Endothelial cell of hepatic sinusoid (primary cell): ENCODE measurements at regions not wholly inside any gene's neighbourhood (a gene's known extent, or its start where the extent isn't known, plus 50 kb on each side); places are given as distances from the start of the nearest gene placed in this dataset.

Experiments used
- in situ Hi-C: cut with HindIII; loops from 2 replicates; pipeline ENCODE4 v1.10.0; 2017; ENCODE audit warnings: low sequenced_read_pairs

DNA sequence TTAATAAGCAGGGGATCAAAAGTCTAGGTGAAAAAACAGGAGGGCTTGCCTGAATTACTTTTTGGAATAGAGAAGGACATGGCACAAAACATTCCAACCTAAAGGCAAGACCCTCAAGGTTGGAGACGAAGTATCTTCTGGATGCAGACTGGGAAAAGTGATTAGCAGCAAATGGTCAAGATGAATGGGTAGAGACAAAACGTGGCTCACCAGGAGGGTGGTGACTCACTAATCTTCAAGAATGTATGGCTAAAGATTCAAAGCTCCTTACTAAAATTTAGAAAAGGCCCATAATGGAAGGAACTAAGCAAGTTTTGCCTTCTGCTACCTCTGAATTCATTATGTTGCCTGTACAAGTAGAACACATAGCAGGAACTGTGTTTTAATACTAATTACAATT, 469.5 kb upstream of the RBFOX1 start:
- in situ Hi-C loops = no loop called here

DNA sequence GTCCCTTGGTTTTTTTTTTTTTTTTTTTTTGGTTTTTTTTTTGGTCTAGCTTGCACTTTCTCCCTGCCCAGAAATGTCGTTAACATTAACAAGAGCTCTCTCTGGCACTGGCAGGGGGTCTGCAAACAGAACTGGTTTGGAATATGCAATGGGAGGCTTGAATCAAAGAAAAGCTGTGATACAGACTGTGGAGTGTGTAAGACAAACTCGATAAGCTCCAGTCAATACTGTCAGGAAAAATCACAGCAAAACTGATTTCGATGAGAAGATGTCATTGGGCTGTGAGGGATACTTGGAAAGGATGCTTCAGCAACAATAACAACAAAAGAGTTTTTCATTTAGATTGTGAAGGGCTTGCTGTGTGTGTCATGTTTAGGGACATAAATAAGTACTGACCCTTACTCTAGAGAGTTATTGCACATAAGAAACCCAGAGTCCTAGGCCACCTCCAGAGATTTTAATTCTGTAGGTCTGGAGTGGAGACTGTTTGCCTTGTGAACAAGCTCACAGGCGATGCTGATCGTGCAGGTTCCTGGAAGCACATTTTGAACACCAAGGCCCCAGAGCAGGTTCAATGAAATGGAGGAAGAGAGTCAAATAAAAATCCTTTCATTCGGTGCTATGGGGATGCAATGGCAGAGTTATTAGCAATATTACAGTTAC, 470.7 kb upstream of the RBFOX1 start:
- in situ Hi-C loops = no loop called here

DNA sequence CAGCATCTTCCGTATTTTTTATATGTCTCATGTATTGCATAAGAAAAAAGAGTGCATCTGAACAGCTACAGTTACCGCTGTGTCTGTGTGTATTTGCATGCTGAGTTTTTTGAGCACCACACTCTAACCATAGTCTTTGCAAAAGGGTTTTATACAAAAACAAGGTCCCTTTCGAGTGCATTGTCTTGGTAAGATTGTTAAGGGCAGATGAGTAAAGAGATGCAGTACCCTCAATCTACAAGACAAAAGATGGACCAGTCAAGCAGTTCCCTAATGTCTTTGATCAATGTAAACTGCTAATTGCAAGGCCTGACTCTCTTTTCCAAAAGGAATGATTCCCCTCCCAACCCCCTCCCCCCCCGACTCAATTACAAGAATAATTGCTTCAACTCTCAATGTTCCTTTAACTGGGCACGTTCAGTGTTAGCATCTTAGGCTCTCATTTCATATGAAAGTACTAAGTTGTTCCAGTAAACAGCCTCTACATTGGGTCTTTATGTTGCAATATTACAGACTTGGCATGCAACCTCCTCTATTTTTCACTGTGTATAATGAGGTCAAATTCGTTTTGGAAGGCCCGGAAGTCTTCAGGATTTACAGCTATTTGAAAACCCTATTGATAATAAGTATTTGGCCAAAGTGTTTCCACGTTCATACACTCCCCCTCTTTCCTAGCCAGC, 471.4 kb upstream of the RBFOX1 start:
- in situ Hi-C loops = no loop called here

DNA sequence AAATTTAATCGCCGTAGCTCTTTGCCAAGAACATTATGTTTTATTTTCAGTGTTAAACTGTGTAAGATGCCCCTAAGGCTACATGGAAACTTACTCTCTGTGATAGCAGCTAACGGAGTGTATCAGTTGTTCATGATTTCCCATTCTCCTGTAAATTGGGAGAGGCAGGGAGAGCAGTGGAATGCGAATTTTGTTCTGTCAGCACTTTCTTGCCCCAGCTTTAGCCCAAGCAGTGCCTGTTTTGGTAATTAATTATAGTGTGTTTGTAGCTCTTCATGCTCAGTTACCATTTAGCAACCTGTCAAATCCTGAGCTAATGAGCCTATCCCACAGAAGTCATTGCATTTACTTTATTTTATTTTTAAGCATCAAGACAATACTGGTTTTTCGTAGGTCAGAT, 475.1 kb upstream of the RBFOX1 start:
- in situ Hi-C loops = no loop called here

DNA sequence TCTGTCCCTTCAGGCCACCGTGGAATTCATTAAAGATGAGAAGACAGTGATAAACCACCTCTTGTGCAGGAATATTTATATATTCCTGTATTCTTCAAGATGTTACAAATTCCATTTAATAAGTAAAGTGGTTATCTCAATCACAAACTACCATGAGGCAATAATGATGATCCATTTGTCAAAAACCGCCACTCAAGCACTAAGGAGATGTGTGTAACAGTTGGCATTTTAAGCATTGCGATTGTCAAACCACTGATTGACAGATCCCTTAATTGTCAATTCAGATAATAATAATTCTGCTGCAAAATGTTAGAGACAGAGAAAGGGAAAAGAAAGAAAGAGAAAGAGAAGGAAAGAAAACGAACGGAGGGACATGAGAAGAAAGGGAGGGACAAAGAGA, 476.1 kb upstream of the RBFOX1 start:
- in situ Hi-C loops = no loop called here

DNA sequence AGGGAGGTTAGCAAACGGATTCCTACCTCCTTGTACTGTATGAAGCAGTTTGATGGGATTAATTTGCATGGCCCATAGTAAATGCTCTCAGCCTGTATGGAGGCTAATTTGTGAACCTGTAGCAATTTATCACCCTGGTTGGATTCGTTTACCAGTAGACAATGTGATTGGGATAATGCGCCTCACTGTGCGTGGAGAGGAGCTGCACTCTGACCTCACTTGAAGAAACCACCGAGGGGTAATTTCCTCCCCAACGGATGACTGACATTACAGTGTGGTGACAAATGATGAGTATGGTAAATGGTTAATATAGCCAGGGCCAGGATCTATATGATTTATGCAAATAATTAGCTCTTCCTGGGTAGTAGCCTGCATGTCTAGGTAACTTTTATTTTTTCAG, 479.1 kb upstream of the RBFOX1 start:
- in situ Hi-C loops = no loop called here

DNA sequence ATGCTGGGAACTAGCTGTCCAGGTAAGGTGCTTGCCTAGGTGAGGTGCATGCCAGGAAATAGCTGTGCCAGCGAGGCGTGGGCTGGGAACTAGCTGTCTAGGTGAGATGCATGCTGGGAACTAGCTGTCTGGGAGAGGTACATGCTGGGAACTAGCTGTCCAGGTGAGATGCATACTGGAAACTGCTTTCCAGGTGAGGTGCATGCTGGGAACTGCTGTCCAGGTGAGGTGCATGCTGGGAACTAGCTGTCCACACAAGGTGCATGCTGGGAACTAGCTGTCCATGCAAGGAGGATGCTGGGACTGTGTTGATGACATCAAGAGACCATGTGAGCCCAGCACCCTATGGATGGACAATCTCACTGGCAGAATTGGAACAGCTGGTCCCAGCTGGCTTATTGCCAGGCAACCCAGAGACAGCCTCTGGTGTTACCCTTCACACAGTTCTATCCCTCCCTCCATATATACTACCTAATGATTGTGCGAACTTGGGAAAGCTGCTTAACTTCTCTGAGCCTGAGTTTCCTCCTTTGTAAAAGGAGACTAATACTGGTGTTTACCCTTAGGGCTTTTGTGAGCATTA, 479.9 kb upstream of the RBFOX1 start:
- in situ Hi-C loops = no loop called here

DNA sequence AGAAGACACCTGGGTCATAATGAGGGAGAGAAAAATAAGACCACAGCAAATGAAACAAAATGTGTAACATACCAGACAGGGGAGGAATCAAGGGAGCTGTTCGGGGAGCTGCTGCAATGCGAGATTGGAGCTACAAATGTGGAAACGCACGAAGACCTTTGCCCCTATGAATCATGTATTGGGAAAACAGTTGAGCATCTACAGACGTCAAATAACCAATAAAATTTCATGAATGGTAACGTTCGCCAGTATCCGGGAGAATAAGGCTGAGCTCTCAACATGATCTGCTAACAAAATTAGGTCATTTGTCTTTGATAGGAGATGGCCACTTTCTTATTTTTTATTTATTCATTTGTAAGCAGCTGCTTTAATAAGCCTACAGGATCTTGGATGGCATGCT, 486.2 kb upstream of the RBFOX1 start:
- in situ Hi-C loops = no loop called here

DNA sequence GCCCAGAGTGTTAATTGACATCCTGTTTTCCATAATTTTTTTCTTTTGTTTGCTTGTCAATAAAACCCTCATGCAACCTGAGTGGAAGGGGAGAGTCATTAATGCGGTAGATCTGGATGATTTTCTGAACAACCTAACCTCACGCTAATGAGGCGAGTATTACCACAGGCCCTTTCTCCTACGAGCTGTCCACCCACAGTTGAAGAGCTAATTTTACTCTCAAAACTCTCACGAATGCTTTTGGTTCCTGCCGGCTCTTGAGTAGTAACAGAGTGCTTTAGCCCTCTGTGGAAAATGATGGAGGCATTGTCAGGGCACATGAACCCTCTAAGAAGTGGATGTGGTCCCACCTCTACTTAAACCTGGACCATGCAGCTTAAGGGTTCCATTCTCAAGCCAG, 491.3 kb upstream of the RBFOX1 start:
- in situ Hi-C loops = no loop called here

DNA sequence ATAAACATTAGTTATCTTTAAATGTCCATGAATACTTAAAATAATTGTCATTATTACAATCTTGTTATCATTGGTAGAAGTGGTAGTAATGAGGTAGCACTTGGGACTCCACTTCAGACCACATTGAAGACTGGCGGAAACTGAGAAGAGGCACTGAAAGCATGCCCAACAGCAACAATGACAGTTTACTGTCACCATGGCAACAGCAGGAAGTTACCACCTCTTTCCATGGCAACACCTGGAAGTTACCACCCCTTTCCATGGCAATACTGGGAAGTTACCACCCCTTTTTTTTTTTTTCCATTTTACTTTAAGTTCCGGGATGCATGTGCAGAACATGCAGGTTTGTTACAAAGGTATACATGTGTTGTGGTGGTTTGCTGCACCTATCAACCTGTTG, 494.9 kb upstream of the RBFOX1 start:
- in situ Hi-C loops = no loop called here

DNA sequence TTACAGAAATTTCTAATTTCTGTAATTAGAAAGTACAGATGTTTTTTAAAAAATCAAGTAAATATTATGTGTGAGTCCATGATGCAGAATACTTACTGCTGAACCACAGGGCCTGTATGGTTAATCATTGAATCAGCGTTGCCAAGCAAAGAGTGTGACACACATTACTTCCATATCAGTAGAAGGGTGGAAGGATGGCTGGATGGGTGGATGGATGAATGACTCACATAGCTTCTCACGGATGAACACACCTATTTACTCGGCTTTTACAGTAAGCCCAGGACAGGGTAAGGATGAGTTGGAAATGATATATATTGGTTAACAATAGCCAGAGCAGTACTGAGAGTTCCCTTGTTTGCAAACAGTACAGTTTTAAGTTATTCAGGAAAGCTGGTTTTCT, 495.9 kb upstream of the RBFOX1 start:
- in situ Hi-C loops = no loop called here

DNA sequence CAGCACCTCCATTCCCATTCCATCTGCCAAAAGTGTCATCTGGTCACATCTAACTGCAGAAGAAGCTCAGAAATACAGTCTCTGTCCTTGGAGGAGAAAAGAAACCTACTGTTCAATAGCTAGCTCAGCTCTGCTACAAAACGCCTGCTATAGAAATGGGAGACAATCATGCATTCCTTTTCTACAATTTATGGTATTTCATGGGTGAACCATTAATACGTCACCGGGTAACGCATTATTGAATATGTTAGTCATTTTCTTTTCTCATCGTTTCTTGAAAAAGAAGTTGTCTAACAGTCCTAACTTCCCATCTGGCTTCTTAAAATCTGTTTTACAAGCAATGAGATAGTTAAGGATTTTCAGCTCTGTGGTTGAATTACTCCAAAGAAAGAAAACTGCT, 496.7 kb upstream of the RBFOX1 start:
- in situ Hi-C loops = no loop called here

DNA sequence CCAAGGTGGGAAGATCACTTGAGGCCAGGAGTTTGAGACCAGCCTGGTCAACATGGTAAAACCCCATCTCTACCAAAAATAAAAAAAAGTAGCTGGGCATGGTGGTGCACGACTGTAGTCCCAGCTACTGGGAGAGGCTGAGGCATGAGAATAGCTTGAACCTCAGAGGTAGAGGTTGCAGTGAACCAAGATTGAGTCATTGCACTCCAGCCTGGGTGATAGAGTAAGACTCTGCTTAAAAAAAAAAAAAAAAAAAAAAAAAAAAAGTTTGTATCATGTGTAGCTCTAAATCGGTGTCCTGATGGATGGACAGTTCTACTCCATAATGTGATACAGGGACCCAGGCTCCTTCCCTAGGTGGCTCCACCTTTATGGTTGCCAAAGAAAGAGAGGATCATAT, 497.1 kb upstream of the RBFOX1 start:
- in situ Hi-C loops = no loop called here

DNA sequence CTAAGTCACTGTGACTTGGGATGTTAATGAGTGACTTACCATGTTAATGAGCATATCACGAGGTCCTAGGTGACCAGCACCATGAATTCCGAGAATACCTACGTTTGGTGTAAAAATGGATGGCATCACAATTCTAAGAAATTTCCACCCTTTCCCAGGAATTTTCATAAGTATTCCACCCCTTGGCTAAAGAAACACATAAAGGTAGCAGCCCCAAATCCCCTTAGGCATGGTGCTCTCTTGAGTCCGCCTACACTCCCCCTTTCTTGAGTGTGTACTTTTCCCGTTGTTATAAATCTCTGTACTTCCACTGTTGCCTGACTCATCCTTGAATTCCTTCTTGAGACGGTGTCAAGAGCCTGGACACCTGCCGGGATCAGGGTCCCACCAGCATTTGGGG, 504.0 kb upstream of the RBFOX1 start:
- in situ Hi-C loops = no loop called here

DNA sequence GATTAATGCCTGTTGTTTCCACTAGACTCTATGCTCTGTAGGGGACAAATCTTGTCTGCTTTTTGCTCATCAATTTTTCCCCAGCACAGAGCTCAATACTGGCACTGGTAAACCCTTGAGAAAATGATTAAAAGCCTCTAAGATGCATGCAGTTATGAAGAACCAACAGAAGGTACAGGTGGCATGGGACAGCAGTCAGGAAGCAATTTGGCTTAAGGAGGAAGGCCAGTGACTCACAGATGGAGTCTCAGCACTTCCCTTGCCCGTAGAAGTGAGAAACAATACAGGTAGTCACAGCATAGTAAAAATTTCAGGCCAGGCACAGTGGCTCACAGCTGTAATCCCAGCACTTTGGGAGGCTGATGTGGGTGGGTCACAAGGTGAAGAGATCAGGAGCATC, 504.7 kb upstream of the RBFOX1 start:
- in situ Hi-C loops = no loop called here

DNA sequence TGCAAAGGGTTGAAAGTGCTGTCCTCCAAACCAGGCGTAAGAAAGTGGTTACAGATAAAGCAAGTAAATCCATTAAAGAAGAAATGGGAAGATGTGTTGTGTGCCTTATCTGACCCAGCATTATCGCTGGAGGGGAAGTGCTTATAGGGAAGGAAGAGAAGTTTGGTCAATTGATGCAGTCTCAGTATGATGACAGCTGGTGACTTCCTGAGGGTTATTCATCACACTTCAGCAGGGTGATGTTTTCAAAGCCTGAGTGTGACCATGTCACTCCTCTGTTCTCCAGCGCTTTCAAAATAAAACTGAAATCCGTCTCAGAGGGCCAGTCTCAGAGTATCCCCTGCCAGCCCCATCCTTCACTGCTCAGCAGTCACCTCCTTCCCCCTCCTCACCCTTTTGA, 505.4 kb upstream of the RBFOX1 start:
- in situ Hi-C loops = no loop called here

DNA sequence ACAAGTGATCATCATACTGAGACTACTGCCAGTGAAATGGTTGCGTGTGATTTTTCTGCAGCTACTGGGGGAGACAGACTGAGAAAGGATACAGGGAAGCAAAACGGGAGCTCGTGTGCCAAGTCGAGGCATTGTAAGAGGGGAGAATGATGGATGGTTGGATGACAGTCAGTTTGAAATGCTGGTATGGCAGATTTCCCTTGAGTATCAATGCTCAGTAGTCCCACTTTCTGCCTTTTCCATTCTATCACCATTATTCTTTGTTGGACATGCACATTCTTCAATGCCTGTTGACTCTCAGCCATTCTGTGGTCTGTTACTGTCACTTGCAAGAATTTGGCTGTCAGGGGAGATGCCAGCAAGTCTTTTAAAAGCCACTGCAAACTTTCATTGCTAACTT, 510.6 kb upstream of the RBFOX1 start:
- in situ Hi-C loops = no loop called here

DNA sequence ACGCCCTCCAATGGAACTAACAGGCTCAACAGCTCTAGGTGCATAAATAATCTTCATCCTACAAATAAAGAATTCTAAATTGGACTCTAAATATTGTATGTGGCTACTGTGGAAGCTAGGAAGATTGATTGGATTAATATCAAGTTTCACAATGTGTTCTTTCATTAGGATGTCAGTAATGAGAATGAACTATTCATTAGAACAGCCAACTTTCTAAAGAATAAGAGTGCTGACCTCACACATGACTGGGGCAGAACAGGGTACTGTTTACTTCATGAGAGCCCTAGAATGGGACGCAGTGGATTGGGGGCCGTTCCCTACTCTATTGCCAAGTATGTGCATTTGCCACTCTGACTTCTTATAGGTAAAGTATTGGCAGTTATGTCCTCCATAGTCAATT, 528.2 kb upstream of the RBFOX1 start:
- in situ Hi-C loops = no loop called here

DNA sequence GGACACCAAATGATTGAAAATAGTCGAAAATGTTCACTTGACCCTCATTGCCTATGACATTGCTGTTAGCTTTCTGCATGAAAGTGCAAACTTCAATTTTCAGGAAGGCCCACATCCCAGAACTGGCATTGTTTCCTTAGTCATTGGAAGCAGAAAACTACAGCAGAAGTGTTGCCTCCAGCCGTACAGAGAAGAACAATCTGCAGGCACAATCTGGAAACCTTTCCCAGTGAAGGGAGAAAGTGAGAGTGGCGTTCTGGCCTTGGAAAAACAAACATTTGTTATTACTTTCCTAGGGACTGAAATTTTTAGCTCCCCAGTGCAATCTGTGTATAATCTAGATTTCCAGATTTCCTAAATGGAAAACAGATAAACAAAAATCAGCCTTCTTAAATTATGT, 529.5 kb upstream of the RBFOX1 start:
- in situ Hi-C loops = no loop called here

DNA sequence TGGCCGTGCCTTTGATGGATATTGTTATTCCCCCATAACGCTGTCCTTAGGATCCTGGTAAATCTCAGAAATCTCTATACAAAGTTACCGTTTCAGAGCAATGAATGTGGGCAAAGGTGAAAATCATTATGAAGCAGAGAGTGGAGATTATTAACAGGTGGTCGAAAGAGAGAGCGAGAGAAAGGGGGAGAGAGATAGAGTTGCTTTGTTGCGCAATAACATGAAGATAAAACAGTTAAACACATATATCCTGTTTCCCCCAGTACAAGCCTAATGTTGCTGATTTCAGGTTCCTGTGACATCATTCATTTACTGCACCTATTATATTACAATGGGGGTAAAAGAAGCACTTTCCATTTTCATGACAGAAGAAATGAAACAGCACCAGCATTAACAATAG, 535.4 kb upstream of the RBFOX1 start:
- in situ Hi-C loops = no loop called here

DNA sequence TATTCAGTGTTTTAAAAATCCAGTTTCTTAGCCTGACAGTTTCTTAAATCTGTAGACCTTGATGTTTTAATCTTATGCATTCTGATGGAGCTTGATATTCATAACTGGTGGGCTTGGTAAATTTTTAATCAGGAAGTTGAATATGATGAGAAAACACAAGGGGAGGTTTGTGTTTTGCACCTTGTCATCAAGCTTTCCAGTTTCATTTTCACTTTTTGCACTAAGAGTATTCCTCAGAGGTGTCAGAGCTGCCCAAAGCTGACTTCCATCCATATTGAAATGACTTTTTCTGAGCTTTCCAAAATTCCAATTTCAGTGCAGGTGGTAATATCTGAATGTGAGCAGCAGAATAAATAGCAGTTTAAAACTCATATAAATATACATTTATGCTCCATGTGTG, 555.0 kb upstream of the RBFOX1 start:
- in situ Hi-C loops = no loop called here

DNA sequence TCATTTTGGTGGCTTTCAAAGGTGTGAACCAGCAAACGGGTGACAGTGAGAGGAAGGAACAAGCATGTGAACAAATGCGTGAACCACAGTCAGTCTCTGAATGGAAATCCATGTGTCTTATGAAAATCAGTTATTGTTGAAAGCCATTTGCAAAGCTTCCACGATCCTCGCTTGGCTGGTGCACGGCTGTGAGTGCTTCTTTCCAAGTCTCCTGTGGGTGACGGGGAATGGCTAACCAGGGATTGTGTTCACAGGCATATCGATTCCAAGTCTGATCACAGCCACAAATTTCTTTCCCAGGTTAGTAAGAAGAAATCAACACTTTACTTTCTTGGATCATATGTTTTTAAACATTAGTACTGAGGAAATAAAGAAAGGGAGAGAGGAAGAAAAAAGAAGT, 556.9 kb upstream of the RBFOX1 start:
- in situ Hi-C loops = no loop called here

DNA sequence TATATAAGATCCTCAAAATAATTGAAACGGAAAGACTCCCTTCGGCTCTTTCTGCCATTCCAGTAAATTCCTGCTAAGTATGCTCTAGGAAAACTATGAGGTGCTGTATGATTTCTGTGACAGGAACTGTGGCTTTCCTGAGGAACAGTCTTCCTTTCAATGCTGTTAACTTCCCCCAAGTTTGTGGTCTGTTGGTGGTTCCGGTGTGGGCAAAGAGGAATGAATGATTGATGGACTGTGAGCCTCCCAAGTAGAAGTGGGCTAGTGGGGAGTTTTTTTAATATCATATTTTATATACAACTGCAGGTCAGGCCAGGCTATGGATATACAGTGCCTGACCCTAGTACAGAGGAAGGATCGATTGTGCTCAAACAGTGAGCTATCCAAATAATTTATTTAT, 560.7 kb upstream of the RBFOX1 start:
- in situ Hi-C loops = no loop called here
